ENCODE measurements at regions not wholly inside any gene's neighbourhood (a gene's known extent, or its start where the extent isn't known, plus 50 kb on each side); places are given as distances from the start of the nearest gene placed in this dataset.

DNA sequence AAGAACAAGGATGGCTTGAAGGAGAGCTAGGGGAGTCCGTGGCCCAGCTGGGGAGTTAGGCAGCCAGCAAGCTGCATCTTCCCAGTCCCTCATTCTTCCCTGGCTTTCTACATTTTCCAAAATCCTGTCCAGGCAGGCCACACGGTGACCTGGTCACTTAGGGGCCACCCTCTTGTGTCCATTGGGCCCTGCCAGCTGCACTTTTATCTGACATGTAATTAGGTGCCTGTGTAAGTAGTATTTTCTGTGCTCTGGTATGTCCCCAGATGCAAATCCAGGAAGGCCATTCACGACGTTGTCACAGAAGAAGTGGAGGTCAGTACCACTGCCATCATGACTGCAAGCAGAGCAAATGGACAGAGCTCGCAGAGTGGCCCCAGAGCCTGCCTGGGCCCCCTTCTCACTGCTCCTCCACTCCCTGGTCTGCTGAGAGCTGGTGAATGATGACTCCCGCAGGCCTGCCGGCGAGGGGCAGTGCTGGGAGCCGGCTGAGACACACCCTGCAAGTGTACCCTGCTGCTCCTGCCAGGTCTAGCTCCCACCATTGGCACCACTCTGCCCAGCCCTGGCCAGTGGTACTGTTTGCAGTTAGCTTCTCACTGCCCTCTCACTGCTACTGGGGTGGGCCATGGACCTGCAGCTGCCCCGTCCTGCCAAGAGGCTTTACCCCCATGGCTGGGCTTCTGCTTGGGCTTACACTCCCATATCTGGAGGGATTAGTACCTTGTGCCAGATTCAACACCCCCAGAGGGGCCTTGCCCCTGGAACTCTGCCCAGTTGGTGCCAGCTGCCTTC, 98.2 kb downstream of the GLRX3 start:
- intact Hi-C loops (cut with micrococcal nuclease) = no loop called here
- CTCF ChIA-PET = no interaction called here

DNA sequence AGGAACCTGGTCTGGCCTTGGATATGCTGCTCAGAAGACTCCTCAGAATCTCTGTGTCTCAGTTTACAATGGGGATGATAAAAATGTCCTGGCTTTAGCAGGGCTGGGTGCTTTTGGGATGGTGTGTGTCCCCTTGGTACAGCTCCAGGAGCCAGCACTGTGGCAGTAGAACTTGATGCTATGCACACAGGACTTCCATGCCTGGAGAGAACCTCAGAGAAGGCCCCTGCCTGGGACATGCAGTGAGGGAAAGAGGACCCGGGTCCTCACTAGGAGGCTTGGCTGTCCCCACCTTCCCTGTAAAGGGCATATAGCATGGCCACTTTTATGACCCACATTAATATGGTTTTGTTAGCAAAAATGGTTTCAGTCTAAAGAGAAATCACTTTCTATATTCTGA, 100.5 kb downstream of the GLRX3 start:
- Mint-ChIP-seq H3K27me3 (peaks cover 3 to 17% (median 10%) of the 10 kb centered on the region in 5 donors), H3K27ac (no peak overlapping the region), H3K36me3 (peaks cover 0 to 17% (median 2%) of the 10 kb centered on the region in 5 donors), H3K4me3 (no peak overlapping the region), H3K4me1 (no peaks in the 10 kb centered on the region), H3K9me3 (peaks cover 0 to 24% (median 4%) of the 10 kb centered on the region in 11 donors)
- Histone ChIP-seq H3K27me3 (ENCODE audit: control insufficient read depth in 2 of 2, insufficient read depth in 2 of 2, low read length in 2 of 2) (no peaks in the 10 kb centered on the region), H3K4me3 (ENCODE audit: low read length) (no peak overlapping the region), H3K27ac (ENCODE audit: low read depth, low read length) (no peak overlapping the region), H3K9me3 (ENCODE audit: control insufficient read depth in 2 of 3, low read length in 3 of 3) (no peaks in the 10 kb centered on the region), H3K36me3 (ENCODE audit: control insufficient read depth in 2 of 3, insufficient read depth in 3 of 3, low read length in 3 of 3) (no peaks in the 10 kb centered on the region), H3K4me1 (ENCODE audit: control insufficient read depth in 2 of 2, insufficient read depth in 2 of 2, low read length in 2 of 2) (no peaks in the 10 kb centered on the region)
- no peak for ATAC-seq
- no peak for DNase-seq
- intact Hi-C loops (cut with micrococcal nuclease) = no loop called here
- ChIA-PET POLR2A (no interaction called here), CTCF (no interaction called here)

More for the DNA sequence above, 98.2 kb downstream of the GLRX3 start:
- Mint-ChIP-seq H3K9me3 (peaks cover 0 to 3% (median 0%) of the 10 kb centered on the region in 11 donors), H3K4me3 (no peak overlapping the region), H3K27ac (no peak overlapping the region), H3K27me3 (peaks cover 0 to 3% (median 0%) of the 10 kb centered on the region in 5 donors), H3K4me1 (no peaks in the 10 kb centered on the region), H3K36me3 (peaks cover 0 to 9% (median 0%) of the 10 kb centered on the region in 5 donors)
- Histone ChIP-seq H3K4me3 (ENCODE audit: low read length) (no peak overlapping the region), H3K27me3 (ENCODE audit: control insufficient read depth in 2 of 2, insufficient read depth in 2 of 2, low read length in 2 of 2) (no peaks in the 10 kb centered on the region), H3K27ac (ENCODE audit: low read depth, low read length) (no peak overlapping the region), H3K9me3 (ENCODE audit: control insufficient read depth in 2 of 3, low read length in 3 of 3) (no peaks in the 10 kb centered on the region), H3K4me1 (ENCODE audit: control insufficient read depth in 2 of 2, insufficient read depth in 2 of 2, low read length in 2 of 2) (no peaks in the 10 kb centered on the region), H3K36me3 (ENCODE audit: control insufficient read depth in 2 of 3, insufficient read depth in 3 of 3, low read length in 3 of 3) (no peaks in the 10 kb centered on the region)
- DNase-seq (no peak), ATAC-seq (no peak)
- POLR2A ChIA-PET = no interaction called here

DNA sequence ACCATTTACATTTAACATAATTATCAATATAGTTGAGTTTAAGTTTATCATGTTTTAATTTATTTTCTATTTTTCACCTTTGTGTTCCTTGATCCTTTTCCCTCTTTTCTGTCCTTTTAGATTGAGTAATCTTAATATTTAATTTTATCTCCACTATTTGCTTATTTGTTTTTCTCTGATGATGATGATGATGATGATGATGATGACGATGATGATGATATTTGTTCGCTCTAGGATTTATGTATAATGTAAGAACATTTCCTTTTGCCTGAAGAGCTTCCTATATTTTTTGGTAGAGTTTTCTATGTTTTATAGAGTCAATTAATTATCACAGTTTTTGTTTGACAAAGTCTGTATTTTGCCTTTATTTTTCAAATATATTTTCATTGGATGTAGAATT, 104.2 kb downstream of the GLRX3 start:
- Mint-ChIP-seq H3K36me3 (peaks cover 0 to 8% (median 4%) of the 10 kb centered on the region in 5 donors), H3K9me3 (peaks cover 0 to 34% (median 7%) of the 10 kb centered on the region in 11 donors), H3K27me3 (peaks cover 14 to 37% (median 28%) of the 10 kb centered on the region in 5 donors), H3K27ac (no peak overlapping the region), H3K4me1 (peaks cover 10 to 20% (median 12%) of the 10 kb centered on the region in 7 donors), H3K4me3 (no peak overlapping the region)
- DNase-seq (no peak), ATAC-seq (no peak)
- no peak overlapping the region for H3K4me3 ChIP-seq (ENCODE audit: low read length)
- no peak overlapping the region for H3K27ac ChIP-seq (ENCODE audit: low read depth, low read length)
- POLR2A ChIA-PET = no interaction called here
- no peaks in the 10 kb centered on the region for H3K27me3 ChIP-seq (ENCODE audit: control insufficient read depth in 2 of 2, insufficient read depth in 2 of 2, low read length in 2 of 2)
- no peaks in the 10 kb centered on the region for H3K9me3 ChIP-seq (ENCODE audit: control insufficient read depth in 2 of 3, low read length in 3 of 3)
- no peaks in the 10 kb centered on the region for H3K36me3 ChIP-seq (ENCODE audit: control insufficient read depth in 2 of 3, insufficient read depth in 3 of 3, low read length in 3 of 3)
- intact Hi-C loops (cut with micrococcal nuclease) = no loop called here
- peaks cover 7 to 8% of the 10 kb centered on the region in 2 donors for H3K4me1 ChIP-seq (ENCODE audit: control insufficient read depth in 2 of 2, insufficient read depth in 2 of 2, low read length in 2 of 2)
- CTCF ChIA-PET = no interaction called here

DNA sequence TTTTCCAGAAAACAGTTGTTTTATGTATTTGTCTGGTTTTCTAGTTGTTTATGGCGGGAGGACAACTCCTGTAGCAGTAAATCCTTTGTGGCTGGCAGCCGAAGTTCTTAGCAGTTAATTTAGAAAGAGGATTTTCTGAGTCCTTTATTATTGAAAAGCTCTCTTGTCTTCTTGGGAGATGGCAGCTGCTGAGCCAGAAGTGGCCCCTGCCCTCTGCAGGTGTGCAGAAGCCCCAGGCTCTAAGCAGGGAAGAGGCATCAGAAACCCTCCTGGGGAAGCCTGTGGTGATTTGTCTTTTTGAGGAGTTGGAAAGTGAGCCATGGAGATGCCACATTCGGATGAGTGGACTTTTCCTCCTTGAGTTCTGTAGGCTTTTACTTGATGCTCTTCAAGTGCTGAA, 106.3 kb downstream of the GLRX3 start:
- peaks cover 10 to 20% (median 12%) of the 10 kb centered on the region in 7 donors for H3K4me1 Mint-ChIP-seq
- no peaks in the 10 kb centered on the region for H3K36me3 ChIP-seq (ENCODE audit: control insufficient read depth in 2 of 3, insufficient read depth in 3 of 3, low read length in 3 of 3)
- CTCF ChIA-PET = no interaction called here
- H3K36me3 Mint-ChIP-seq = peaks cover 0 to 8% (median 4%) of the 10 kb centered on the region in 5 donors
- H3K9me3 ChIP-seq (ENCODE audit: control insufficient read depth in 2 of 3, low read length in 3 of 3) = no peaks in the 10 kb centered on the region
- H3K4me3 ChIP-seq (ENCODE audit: low read length) = no peak overlapping the region
- DNase-seq (no peak), ATAC-seq (no peak)
- no peak overlapping the region for H3K27ac Mint-ChIP-seq
- peak overlapping the region in 4 of 10 donors; percentile 0 to 60 (median 21) for H3K4me3 Mint-ChIP-seq
- H3K27me3 ChIP-seq (ENCODE audit: control insufficient read depth in 2 of 2, insufficient read depth in 2 of 2, low read length in 2 of 2) = no peaks in the 10 kb centered on the region
- intact Hi-C loops (cut with micrococcal nuclease) = no loop called here
- H3K9me3 Mint-ChIP-seq = peaks cover 0 to 34% (median 9%) of the 10 kb centered on the region in 11 donors
- H3K27me3 Mint-ChIP-seq = peaks cover 19 to 37% (median 30%) of the 10 kb centered on the region in 5 donors
- POLR2A ChIA-PET = no interaction called here
- no peak overlapping the region for H3K27ac ChIP-seq (ENCODE audit: low read depth, low read length)
- H3K4me1 ChIP-seq (ENCODE audit: control insufficient read depth in 2 of 2, insufficient read depth in 2 of 2, low read length in 2 of 2) = peaks cover 7 to 8% of the 10 kb centered on the region in 2 donors

DNA sequence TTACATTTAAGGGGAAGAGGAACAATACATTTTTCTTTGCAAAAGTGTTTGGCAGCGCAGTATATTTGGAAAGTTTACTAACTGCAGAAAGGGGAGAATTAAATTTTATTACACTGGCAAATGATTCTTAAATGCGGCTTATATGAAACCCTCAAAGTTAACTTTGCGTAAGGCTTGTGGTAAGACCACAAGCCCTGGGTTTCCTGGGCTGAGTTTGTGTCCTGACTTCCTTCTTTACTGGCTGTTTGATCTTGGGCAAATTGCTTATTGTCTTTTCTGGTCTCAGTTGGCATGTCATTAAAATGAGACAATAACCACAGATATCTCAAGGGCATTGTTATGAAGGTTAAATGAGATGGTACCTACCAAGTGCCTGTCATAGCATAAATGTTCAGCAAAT, 106.8 kb downstream of the GLRX3 start:
- peaks cover 10 to 20% (median 12%) of the 10 kb centered on the region in 7 donors for H3K4me1 Mint-ChIP-seq
- intact Hi-C loops (cut with micrococcal nuclease) = no loop called here
- H3K4me3 Mint-ChIP-seq = peak overlapping the region in 6 of 10 donors; percentile 0 to 60 (median 33)
- POLR2A ChIA-PET = no interaction called here
- peaks cover 7 to 8% of the 10 kb centered on the region in 2 donors for H3K4me1 ChIP-seq (ENCODE audit: control insufficient read depth in 2 of 2, insufficient read depth in 2 of 2, low read length in 2 of 2)
- no peak overlapping the region for H3K4me3 ChIP-seq (ENCODE audit: low read length)
- CTCF ChIA-PET = no interaction called here
- DNase-seq = no peak
- H3K27ac Mint-ChIP-seq = no peak overlapping the region
- peaks cover 19 to 37% (median 30%) of the 10 kb centered on the region in 5 donors for H3K27me3 Mint-ChIP-seq
- no peak overlapping the region for H3K27ac ChIP-seq (ENCODE audit: low read depth, low read length)
- H3K9me3 ChIP-seq (ENCODE audit: control insufficient read depth in 2 of 3, low read length in 3 of 3) = no peaks in the 10 kb centered on the region
- no peak for ATAC-seq
- no peaks in the 10 kb centered on the region for H3K27me3 ChIP-seq (ENCODE audit: control insufficient read depth in 2 of 2, insufficient read depth in 2 of 2, low read length in 2 of 2)
- H3K36me3 ChIP-seq (ENCODE audit: control insufficient read depth in 2 of 3, insufficient read depth in 3 of 3, low read length in 3 of 3) = no peaks in the 10 kb centered on the region
- peaks cover 0 to 11% (median 4%) of the 10 kb centered on the region in 5 donors for H3K36me3 Mint-ChIP-seq
- peaks cover 0 to 34% (median 9%) of the 10 kb centered on the region in 11 donors for H3K9me3 Mint-ChIP-seq

DNA sequence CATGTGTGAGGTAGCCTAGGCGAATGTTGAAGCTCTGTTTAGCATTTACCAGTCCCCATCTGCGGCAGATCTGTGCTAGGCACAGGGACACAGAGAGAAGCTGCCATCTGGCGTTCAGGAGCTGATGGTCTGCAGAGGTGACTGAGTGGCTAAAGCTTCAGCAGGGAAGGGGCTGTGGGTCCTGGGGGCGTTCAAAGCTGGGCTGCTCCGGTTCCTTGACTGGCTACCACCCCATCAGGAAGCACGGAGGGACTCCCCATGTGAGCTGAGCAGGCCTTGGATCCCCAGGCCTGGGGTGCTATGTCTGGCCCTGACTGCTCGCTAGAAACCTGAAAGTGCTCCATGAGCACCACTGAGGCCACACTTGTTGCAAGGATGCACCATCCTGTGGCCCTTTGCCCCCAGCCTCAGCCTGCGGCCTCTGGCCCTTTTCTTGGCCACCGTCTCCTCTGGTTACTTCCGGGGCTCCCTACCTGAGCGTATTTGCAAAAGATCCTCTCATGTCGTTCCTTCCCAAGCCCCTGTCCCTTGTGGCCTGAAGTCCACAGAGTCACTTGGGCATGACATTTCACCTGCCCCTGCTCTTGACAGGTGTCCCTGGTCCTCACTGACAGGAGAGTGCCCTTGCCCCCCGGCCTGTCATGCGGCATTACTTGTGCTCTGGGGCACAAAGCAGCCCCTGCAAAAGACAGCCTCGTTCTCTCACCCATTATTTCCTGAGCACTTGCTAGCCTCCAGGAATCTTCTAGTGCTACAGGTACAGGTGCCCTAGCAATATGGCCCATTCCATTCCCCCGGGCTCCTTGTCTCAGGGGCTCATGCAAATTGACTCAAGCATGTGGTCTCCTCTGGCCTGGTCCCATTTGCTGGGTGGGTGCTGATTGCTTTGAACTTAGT, 108.1 kb downstream of the GLRX3 start:
- H3K27ac Mint-ChIP-seq = no peak overlapping the region
- peaks cover 0 to 34% (median 9%) of the 10 kb centered on the region in 11 donors for H3K9me3 Mint-ChIP-seq
- ChIA-PET POLR2A (no interaction called here), CTCF (no interaction called here)
- H3K9me3 ChIP-seq (ENCODE audit: control insufficient read depth in 2 of 3, low read length in 3 of 3) = no peaks in the 10 kb centered on the region
- H3K36me3 ChIP-seq (ENCODE audit: control insufficient read depth in 2 of 3, insufficient read depth in 3 of 3, low read length in 3 of 3) = no peaks in the 10 kb centered on the region
- H3K4me3 Mint-ChIP-seq = no peak overlapping the region
- no peak overlapping the region for H3K27ac ChIP-seq (ENCODE audit: low read depth, low read length)
- H3K4me1 ChIP-seq (ENCODE audit: control insufficient read depth in 2 of 2, insufficient read depth in 2 of 2, low read length in 2 of 2) = peaks cover 7 to 8% of the 10 kb centered on the region in 2 donors
- ATAC-seq = no peak
- no peak overlapping the region for H3K4me3 ChIP-seq (ENCODE audit: low read length)
- peaks cover 19 to 37% (median 27%) of the 10 kb centered on the region in 5 donors for H3K27me3 Mint-ChIP-seq
- intact Hi-C loops (cut with micrococcal nuclease) = no loop called here
- peaks cover 10 to 20% (median 12%) of the 10 kb centered on the region in 7 donors for H3K4me1 Mint-ChIP-seq
- H3K36me3 Mint-ChIP-seq = peaks cover 0 to 11% (median 4%) of the 10 kb centered on the region in 5 donors
- no peak for DNase-seq
- H3K27me3 ChIP-seq (ENCODE audit: control insufficient read depth in 2 of 2, insufficient read depth in 2 of 2, low read length in 2 of 2) = no peaks in the 10 kb centered on the region
